ENCODE measurements at regions not wholly inside any gene's neighbourhood (a gene's known extent, or its start where the extent isn't known, plus 50 kb on each side); places are given as distances from the start of the nearest gene placed in this dataset.

DNA sequence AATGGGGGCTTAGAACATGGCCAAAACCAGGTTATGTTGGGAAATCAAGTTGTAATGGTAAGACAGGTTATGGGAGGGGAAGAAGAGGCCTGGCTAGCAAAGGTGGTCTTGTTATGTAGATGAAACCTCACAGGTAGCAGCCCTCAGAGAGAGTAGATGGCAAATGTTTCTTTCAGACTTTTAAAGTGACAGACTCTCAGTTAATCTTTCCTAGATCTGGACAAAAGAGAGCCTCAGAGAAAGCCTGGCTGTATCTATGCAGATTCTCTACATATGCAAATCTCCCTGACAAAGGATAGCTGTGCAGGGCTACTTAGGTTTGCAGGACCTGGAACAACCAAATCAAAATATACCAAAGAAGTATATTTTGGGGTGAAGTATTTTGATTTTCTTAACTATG lies 284.1 kb upstream of the AMOT start:
- H3K27me3 Mint-ChIP-seq (ENCODE audit: insufficient read depth, low read depth, poor library complexity) = no peaks in the 10 kb centered on the region
- Histone ChIP-seq H4K20me1 (replicated peaks; ENCODE audit: insufficient read depth) (no peaks in the 10 kb centered on the region), H3K27ac (ENCODE audit: low read depth) (peak overlapping the region; percentile 82), H3F3A (replicated peaks; ENCODE audit: low read depth) (no peaks in the 10 kb centered on the region), H3K4me1 (ENCODE audit: insufficient read depth) (peaks cover 13% of the 10 kb centered on the region; the same call in 1 of the 2 replicates), H3K4me2 (peak overlapping the region; percentile 67), H2AFZ (0 out of 2 replicates have a peak overlapping the region, but pooled peaks have one; percentile 18), H3K36me3 (ENCODE audit: insufficient read depth) (peaks cover 8% of the 10 kb centered on the region; the same call in 1 of the 2 replicates), H3K9me2 (ENCODE audit: insufficient read depth) (no peaks in the 10 kb centered on the region), H3K27me3 (ENCODE audit: insufficient read depth) (no peaks in the 10 kb centered on the region), H3K4me3 (no peak overlapping the region), H3K79me2 (replicated peaks; ENCODE audit: insufficient read depth) (no peaks in the 10 kb centered on the region)
- peaks cover 2% of the 10 kb centered on the region; the same call in 1 of the 3 replicates for H3K36me3 Mint-ChIP-seq (ENCODE audit: low read depth)
- no peak for TF ChIP-seq EZH2phosphoT487 (IDR thresholded peaks at IDR 0.05; ENCODE audit: unreplicated experiment)
- TF ChIP-seq, protein P1, sequence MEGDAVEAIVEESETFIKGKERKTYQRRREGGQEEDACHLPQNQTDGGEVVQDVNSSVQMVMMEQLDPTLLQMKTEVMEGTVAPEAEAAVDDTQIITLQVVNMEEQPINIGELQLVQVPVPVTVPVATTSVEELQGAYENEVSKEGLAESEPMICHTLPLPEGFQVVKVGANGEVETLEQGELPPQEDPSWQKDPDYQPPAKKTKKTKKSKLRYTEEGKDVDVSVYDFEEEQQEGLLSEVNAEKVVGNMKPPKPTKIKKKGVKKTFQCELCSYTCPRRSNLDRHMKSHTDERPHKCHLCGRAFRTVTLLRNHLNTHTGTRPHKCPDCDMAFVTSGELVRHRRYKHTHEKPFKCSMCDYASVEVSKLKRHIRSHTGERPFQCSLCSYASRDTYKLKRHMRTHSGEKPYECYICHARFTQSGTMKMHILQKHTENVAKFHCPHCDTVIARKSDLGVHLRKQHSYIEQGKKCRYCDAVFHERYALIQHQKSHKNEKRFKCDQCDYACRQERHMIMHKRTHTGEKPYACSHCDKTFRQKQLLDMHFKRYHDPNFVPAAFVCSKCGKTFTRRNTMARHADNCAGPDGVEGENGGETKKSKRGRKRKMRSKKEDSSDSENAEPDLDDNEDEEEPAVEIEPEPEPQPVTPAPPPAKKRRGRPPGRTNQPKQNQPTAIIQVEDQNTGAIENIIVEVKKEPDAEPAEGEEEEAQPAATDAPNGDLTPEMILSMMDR (conservative IDR thresholded peaks at IDR 0.05; ENCODE audit: low read depth in 2 of 2) = no peak
- TF ChIP-seq ZNF114 (CRISPR knock-in tag; IDR thresholded peaks at IDR 0.05) = no peak
- TF ChIP-seq JUNB (IDR thresholded peaks at IDR 0.05; ENCODE audit: unreplicated experiment) = no peak
- no peak for TF ChIP-seq ZNF331 (CRISPR knock-in tag; IDR thresholded peaks at IDR 0.05; ENCODE audit: low read depth)
- no peak for TF ChIP-seq EZH2 (IDR thresholded peaks at IDR 0.05; ENCODE audit: low read depth, unreplicated experiment)
- TF ChIP-seq, protein P2, sequence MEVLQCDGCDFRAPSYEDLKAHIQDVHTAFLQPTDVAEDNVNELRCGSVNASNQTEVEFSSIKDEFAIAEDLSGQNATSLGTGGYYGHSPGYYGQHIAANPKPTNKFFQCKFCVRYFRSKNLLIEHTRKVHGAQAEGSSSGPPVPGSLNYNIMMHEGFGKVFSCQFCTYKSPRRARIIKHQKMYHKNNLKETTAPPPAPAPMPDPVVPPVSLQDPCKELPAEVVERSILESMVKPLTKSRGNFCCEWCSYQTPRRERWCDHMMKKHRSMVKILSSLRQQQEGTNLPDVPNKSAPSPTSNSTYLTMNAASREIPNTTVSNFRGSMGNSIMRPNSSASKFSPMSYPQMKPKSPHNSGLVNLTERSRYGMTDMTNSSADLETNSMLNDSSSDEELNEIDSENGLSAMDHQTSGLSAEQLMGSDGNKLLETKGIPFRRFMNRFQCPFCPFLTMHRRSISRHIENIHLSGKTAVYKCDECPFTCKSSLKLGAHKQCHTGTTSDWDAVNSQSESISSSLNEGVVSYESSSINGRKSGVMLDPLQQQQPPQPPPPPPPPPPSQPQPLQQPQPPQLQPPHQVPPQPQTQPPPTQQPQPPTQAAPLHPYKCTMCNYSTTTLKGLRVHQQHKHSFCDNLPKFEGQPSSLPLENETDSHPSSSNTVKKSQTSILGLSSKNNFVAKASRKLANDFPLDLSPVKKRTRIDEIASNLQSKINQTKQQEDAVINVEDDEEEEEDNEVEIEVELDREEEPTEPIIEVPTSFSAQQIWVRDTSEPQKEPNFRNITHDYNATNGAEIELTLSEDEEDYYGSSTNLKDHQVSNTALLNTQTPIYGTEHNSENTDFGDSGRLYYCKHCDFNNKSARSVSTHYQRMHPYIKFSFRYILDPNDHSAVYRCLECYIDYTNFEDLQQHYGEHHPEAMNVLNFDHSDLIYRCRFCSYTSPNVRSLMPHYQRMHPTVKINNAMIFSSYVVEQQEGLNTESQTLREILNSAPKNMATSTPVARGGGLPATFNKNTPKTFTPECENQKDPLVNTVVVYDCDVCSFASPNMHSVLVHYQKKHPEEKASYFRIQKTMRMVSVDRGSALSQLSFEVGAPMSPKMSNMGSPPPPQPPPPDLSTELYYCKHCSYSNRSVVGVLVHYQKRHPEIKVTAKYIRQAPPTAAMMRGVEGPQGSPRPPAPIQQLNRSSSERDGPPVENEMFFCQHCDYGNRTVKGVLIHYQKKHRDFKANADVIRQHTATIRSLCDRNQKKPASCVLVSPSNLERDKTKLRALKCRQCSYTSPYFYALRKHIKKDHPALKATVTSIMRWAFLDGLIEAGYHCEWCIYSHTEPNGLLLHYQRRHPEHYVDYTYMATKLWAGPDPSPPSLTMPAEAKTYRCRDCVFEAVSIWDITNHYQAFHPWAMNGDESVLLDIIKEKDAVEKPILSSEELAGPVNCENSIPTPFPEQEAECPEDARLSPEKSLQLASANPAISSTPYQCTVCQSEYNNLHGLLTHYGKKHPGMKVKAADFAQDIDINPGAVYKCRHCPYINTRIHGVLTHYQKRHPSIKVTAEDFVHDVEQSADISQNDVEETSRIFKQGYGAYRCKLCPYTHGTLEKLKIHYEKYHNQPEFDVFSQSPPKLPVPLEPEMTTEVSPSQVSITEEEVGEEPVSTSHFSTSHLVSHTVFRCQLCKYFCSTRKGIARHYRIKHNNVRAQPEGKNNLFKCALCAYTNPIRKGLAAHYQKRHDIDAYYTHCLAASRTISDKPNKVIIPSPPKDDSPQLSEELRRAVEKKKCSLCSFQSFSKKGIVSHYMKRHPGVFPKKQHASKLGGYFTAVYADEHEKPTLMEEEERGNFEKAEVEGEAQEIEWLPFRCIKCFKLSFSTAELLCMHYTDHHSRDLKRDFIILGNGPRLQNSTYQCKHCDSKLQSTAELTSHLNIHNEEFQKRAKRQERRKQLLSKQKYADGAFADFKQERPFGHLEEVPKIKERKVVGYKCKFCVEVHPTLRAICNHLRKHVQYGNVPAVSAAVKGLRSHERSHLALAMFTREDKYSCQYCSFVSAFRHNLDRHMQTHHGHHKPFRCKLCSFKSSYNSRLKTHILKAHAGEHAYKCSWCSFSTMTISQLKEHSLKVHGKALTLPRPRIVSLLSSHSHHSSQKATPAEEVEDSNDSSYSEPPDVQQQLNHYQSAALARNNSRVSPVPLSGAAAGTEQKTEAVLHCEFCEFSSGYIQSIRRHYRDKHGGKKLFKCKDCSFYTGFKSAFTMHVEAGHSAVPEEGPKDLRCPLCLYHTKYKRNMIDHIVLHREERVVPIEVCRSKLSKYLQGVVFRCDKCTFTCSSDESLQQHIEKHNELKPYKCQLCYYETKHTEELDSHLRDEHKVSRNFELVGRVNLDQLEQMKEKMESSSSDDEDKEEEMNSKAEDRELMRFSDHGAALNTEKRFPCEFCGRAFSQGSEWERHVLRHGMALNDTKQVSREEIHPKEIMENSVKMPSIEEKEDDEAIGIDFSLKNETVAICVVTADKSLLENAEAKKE (CRISPR knock-in tag; IDR thresholded peaks at IDR 0.05) = no peak
- no peak for TF ChIP-seq CREB1 (CRISPR knock-in tag; IDR thresholded peaks at IDR 0.05; ENCODE audit: low read depth)
- no peak for TF ChIP-seq ETS1 (IDR thresholded peaks at IDR 0.05)
- TF ChIP-seq REST (IDR thresholded peaks at IDR 0.05; ENCODE audit: unreplicated experiment) = no peak
- TF ChIP-seq POLR2AphosphoS5 (IDR thresholded peaks at IDR 0.05; ENCODE audit: low read depth) = no peak
- TF ChIP-seq NANOG (IDR thresholded peaks at IDR 0.05; ENCODE audit: borderline replicate concordance) = no peak
- TF ChIP-seq STAT1 (IDR thresholded peaks at IDR 0.05; ENCODE audit: unreplicated experiment) = no peak
- DNase-seq (ENCODE audit: low spot score) (peak; percentile 5), ATAC-seq (peak; percentile 80)
- H3K27ac Mint-ChIP-seq = peak overlapping the region; percentile 78
- H3K4me1 Mint-ChIP-seq = peaks cover 17% of the 10 kb centered on the region; the same call in 2 of the 3 replicates
- no peak overlapping the region for H3K4me3 Mint-ChIP-seq
- H3K9me3 Mint-ChIP-seq = no peaks in the 10 kb centered on the region; the same call in 2 of the 3 replicates

All from GM23338 (cell line).